ENCODE measurements at regions not wholly inside any gene's neighbourhood (a gene's known extent, or its start where the extent isn't known, plus 50 kb on each side); places are given as distances from the start of the nearest gene placed in this dataset.

DNA sequence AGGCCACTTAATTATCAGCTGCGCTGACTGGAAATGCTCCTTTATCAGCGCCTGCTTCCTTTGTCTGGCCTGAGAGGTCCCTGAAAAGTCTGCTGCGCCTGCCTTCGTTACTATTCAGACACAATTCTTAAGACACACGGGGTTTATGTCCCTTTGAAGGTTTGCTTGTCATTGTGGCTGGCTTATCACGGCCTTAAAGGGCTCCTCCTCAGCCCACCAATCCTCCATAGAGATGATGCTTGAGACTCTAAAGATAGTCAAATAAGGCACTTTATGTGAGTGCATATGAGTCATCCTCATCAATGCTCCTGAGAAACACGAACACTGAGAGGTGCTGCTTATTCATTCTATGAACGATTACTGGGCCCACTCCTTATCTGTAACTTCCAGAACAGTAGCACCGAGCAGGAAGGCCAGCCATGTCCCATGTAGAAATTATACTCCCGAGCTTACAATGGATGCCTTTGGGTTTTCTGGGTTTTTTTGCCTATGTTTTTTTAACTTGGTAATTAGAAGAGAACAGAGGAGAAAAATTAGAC is 1268.2 kb upstream of the TMEM132C start:
- no peak for TF ChIP-seq PREB (CRISPR knock-in tag; IDR thresholded peaks at IDR 0.05; ENCODE audit: borderline replicate concordance)
- no peak for TF ChIP-seq MXD4 (CRISPR knock-in tag; IDR thresholded peaks at IDR 0.05; ENCODE audit: borderline replicate concordance)
- no peak for TF ChIP-seq CTCF (IDR thresholded peaks at IDR 0.05)
- no peak for TF ChIP-seq SP1 (CRISPR knock-in tag; conservative IDR thresholded peaks at IDR 0.05)
- TF ChIP-seq JUN (CRISPR knock-in tag; IDR thresholded peaks at IDR 0.05): no peak
- TF ChIP-seq RELA (CRISPR knock-in tag; IDR thresholded peaks at IDR 0.05; ENCODE audit: borderline replicate concordance): no peak
- TF ChIP-seq ZNF232 (CRISPR knock-in tag; IDR thresholded peaks at IDR 0.05): no peak
- TF ChIP-seq ZNF396 (CRISPR knock-in tag; IDR thresholded peaks at IDR 0.05; ENCODE audit: borderline replicate concordance): no peak
- no peak for TF ChIP-seq USF2 (CRISPR knock-in tag; IDR thresholded peaks at IDR 0.05)
